T-helper 1 cell (primary cell): ENCODE measurements at regions not wholly inside any gene's neighbourhood (a gene's known extent, or its start where the extent isn't known, plus 50 kb on each side); places are given as distances from the start of the nearest gene placed in this dataset.

Experiments used
- DNase-seq, 5 donors: peaks; one replicate each; pipeline ENCODE4 v3.0.0-alpha.2; 2012 to 2020

GRCh38 chr2:67462738-67463496 is 65.8 kb downstream of the ETAA1 start:
- DNase-seq = no peak

DNA sequence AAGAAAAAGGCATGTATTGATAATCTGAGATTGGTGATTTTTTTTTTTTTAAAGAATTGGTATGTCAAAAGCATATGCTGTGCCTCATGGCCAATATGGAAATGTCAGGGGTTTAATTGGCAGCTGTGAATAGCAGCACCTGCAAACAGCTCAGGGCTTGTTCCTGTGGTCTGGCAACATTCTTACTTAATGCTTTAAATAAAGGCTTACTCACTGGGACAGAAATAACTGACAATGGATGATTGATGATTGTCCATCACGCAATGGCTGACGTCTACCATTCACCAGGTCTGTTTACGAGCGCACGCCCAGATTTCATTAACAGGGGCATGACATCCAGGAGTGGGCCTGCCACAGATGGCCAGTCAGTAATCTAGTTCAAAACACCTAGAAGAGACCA is 66.7 kb downstream of the ETAA1 start:
- DNase-seq = no peak

- DNase-seq = no peak
These were observed 68.5 kb downstream of the ETAA1 start for GRCh38 chr2:67465623-67466022.

- no peak for DNase-seq
These were observed 69.6 kb downstream of the ETAA1 start for GRCh38 chr2:67466734-67467133.

DNA sequence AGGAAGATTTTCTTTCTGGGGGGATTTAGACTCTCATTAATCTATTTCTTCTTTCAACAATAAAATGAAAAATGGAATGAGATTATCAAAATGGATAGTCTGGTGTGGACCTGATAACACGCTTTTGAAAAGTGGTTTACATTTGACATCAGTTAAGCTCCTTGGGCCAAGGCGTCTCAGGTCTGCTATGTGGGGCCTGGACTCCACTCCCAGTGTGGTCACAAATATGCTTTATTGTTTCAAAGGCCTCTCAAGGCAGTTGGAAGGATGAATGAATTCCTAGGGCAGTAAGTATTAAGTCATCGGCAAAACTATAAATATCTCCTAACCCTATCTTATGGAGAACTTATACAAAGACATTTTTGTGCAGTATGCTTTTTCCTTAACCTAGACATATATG is 74.5 kb downstream of the ETAA1 start:
- DNase-seq = no peak

DNA sequence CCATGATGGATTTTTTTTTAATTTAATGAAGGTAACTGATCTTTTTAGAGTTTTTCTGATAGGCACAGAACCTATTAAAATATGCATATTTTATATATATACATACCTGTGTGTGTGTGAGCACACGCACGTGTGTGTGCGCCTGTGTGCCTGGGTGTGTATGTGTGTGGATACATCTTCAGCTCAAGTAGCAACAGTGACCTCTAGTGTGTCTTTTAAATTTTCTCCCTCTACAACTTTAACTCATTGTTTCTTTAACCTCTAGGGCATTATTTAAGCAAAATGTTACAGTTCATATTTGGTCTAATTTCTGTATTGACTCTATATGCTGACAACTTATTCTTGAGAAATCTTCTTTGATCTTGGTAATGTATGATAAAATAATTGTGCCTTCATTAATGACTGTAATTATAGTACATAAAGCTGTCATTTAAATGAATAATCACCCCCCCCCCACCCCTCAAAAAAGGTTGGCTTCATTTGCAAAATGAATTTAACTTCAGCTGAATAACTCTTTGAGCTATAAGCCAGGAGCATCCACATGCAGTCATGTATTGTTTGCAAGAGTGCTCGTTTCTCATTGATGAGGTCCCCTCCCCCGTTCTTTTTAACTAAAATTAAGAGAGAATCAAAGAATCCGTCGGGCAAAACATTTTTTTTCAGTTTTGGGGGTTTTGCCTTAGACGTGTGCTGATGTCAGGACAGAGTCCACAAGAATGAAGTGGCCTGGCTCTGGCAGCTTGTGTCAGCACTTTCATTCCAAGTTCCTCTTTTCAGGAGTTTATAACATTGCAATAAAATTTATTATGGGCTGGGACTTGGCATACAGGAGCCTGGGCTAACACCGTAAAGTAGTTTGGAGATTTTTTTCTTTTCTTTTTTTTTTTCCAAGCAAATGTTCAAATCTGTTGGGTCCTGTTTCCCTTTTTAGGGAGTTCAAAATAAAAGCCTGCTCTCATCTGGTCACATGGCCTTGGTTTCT is 80.0 kb downstream of the ETAA1 start:
- peak in 1 of 5 donors; percentile 2 for DNase-seq

DNA sequence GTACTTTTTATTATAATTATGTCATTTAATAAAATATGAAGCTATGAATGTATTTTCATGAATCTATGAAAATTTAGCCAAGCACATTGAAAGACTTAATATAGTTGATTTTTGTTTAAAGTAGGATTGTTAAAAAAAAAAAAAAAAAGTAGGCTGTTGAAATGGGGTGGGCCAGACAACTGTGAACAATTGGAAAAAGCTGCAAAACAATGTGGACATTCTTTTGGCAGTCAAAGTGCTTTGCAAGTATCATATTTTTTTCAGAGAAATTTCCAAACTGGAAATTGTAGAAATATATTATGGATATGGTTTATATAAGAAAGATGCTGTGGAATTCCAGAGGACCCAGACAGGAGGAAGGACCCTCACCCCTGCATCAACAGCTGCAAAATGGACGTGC is 82.1 kb downstream of the ETAA1 start:
- no peak for DNase-seq

DNA sequence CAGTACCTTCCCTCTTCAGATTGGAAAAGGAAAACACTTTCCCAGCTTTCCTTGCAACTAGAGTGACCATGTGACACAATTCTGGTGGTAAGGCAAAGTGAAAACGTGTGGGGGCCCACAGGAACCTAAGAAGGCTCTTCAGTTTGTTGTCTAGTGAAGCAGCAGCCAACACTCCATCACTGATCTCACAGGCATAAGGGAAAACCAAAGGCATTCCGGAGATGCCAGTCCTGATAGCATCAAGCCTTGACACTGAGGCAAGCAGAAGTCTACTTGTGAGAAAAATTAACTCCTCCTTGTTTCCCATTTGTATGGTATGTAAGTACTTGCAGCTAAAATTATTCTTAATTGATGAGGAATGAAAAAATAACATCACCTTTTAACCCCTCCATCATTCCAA is 88.3 kb downstream of the ETAA1 start:
- DNase-seq = no peak

DNA sequence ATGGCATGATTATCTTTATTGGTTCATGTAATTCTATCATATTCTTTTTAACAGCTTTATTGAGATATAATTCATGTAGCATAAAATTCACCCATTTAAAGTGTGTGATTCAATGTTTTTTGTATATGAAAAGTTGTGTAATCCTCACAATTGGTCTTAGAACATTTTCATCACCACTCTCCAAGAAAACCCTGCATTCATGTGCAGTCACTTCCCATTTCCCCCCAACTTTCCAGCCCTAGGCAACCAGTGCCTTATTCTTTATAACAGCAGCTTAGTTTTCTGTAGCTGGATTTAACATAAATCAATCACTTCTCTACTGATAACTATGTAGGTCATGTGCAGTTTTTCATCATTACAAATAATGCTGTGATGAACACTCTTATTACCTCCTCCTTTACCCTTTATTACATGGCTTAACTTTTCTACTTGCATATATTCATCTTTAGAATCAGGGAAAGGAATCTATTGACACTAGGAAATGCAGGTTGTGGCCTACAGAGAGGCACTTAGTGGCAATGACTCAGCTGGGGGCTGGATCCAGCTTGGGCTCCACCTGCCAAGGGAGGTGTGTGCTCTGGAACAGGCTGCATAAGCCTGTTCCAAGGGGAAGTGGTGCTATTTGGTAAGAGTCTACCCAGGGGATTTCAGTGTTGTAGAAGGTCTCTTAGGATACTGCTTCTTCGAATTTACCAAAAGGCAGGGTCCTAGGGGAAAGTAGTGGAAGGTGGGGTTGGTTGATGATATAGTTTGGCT is 89.1 kb downstream of the ETAA1 start:
- no peak for DNase-seq

DNA sequence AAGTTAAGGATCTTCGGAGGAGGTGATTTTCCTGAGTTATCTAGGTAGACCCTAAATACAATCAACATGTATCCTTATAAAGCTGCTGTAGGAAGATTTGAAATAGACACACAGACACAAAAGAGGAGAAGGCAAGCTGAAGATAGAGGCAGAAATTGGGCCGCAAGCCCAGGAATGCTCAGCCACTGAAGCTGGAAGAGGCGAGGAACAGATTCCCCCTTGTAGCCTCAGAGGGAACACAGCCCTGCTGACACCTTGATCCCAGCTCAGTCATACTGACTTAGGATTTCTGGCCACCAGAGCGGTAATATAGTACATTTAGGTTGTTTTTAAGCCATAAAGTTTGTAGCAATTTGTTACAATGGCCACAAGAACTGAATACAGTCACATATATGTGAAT is 90.9 kb downstream of the ETAA1 start:
- no peak for DNase-seq

DNA sequence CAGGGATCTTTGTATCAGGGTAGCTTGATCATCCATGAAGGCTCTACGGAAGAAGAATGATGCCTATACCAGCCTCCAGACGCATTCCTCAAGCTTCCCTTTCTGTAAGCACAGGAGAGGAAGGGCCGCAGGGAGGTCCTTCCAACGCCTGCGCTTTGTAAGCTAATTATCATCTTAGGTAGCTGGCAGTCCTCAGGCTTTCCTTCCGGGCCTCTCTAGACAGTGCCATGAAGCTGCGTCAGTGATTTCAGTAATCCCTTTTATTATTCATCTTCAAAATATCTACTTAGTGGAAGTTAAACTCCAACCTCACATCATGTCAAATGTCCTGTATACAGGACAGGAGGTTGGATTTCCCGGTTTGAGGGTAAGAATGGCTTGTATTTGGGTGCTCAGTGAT is 92.3 kb downstream of the ETAA1 start:
- no peak for DNase-seq

DNA sequence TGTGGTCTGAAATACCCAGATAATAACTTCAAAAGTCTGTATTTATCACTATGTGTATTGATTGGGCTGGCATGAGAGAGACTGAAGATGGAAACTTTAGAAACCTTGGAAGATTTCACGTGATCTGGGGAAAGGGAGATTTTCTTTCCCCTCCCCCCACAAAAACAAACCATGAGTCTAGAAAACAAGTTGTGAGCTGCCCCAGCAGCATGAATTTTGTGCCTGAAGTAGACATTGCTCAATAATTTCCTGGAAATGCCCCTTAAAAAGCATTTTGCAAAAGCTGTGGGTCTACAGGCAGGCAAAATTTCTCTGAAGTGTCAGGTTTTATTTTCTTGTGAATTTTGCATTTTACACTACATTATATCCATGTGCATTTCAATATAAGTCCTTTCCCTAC is 101.8 kb downstream of the ETAA1 start:
- no peak for DNase-seq

- no peak for DNase-seq
These were observed 102.9 kb downstream of the ETAA1 start for GRCh38 chr2:67499989-67500388.

GRCh38 chr2:67500541-67500940 is 103.4 kb downstream of the ETAA1 start:
- no peak for DNase-seq

GRCh38 chr2:67502346-67503065 is 105.4 kb downstream of the ETAA1 start:
- DNase-seq = no peak

DNA sequence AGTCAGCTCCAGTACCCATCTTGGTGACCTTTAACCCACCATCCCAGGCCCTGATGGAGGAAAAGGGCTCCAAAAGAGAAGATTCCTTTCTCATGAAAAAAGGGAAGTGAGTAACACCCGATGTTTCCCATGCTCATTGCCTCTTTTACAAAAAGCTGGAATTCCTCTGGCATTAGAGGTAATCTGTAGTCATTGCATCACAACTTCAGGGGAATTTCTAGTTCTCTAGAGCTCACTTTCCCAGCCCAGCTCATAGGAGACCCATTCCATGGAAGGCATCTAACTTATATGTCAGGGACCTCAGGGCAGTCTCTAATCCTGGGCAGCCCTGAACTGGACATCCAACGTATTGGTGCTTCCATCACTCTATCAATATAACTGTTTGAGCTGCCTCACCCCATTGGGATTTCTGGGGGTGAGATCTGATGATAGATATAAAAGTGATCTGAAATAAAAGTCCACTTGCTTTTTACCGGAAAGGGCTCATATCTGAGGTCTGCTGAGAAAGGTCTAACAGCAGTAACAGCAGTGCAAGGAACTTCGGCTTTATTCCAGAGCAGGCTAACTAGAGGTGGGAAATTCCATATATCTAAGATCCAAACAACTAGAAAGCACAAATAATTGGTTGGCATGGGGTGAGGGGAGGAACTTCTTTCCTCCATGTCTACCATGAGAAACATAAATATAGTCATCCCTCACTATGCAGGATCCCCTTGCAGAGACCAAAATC is 106.1 kb downstream of the ETAA1 start:
- no peak for DNase-seq

GRCh38 chr2:67510745-67511144 is 113.6 kb downstream of the ETAA1 start:
- no peak for DNase-seq

GRCh38 chr2:67514515-67514914 is 117.4 kb downstream of the ETAA1 start:
- DNase-seq = no peak

- DNase-seq = no peak
These were observed 117.9 kb downstream of the ETAA1 start for GRCh38 chr2:67515056-67515455.

DNA sequence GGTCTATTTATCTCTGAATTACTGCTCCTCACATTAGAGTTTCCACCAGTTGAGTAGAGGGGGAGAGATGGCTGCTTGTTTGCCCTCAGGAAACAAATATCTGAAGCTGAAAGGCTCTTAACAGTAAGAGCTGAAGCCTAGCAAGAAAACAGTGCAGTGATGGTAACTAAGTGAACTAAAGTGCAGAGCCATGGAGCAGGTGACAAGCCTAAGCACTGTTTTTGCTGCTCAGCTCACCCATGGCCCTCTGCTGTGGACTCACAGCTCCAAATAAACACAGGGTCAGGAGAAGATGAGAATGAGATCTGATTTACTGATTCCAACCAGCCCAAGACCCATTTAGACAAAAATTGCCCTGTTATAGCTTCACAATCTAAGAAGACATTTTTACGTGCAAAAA is 118.4 kb downstream of the ETAA1 start:
- no peak for DNase-seq

DNA sequence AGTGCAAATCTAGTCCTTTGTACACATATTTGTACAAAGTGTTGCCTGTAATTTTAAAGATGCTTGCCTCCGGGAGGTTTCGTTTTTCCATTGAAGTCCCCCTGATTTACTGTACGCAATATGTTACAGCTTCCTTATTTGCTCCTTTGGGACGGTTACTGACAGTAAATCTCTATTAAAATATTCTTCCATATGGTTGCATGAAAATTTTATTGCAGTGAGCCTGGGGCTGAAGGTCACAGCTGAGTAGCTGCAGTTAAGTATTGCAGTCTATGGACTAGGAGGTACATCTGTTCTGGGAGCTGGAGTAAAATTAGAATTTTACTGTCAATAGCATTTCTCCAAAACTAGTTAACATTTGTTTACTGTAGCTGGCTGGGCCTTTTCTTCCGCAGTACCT is 119.2 kb downstream of the ETAA1 start:
- no peak for DNase-seq
